GM19463 (cell line): ENCODE measurements at regions not wholly inside any gene's neighbourhood (a gene's known extent, or its start where the extent isn't known, plus 50 kb on each side); places are given as distances from the start of the nearest gene placed in this dataset.
"Not testable (repeated sequence)": the region's sequence is repeated elsewhere in the genome, so short reads cannot be mapped to it uniquely, and the experiment has no call there.

ENCODE experiments used
- ATAC-seq: cut with Tn5 transposase; IDR thresholded peaks from one replicate; pipeline ENCODE4 v1.9.1; 2021; ENCODE audit warnings: mild to moderate bottlenecking, moderate library complexity; ENCODE audit not compliant: unreplicated experiment

GRCh38 chr2:205865905-205866441, 183.7 kb downstream of the NRP2 start:
- ATAC-seq = no peak

- no peak for ATAC-seq
Measured at GRCh38 chr2:205865056-205865455, 182.8 kb downstream of the NRP2 start.

- ATAC-seq = no peak
Measured at GRCh38 chr2:205864491-205864890, 182.2 kb downstream of the NRP2 start.

GRCh38 chr2:205862761-205863160, 180.5 kb downstream of the NRP2 start:
- not testable (repeated sequence) for ATAC-seq

- no peak for ATAC-seq
Measured at GRCh38 chr2:205860885-205861284, 178.6 kb downstream of the NRP2 start.

GRCh38 chr2:205860181-205860580, 177.9 kb downstream of the NRP2 start:
- ATAC-seq = no peak

- ATAC-seq = no peak
Measured at GRCh38 chr2:205858881-205859441, 176.7 kb downstream of the NRP2 start.

GRCh38 chr2:205858275-205858674, 176.0 kb downstream of the NRP2 start:
- no peak for ATAC-seq

GRCh38 chr2:205857520-205858237, 175.4 kb downstream of the NRP2 start:
- ATAC-seq = peak; percentile 63

- ATAC-seq = no peak
Measured at GRCh38 chr2:205852457-205852856, 170.2 kb downstream of the NRP2 start.

GRCh38 chr2:205850611-205851010, 168.3 kb downstream of the NRP2 start:
- no peak for ATAC-seq

- no peak for ATAC-seq
Measured at GRCh38 chr2:205850132-205850531, 167.8 kb downstream of the NRP2 start.

- no peak for ATAC-seq
Measured at GRCh38 chr2:205849136-205849535, 166.8 kb downstream of the NRP2 start.

GRCh38 chr2:205848601-205849000, 166.3 kb downstream of the NRP2 start:
- no peak for ATAC-seq
